ENCODE measurements at regions not wholly inside any gene's neighbourhood (a gene's known extent, or its start where the extent isn't known, plus 50 kb on each side); places are given as distances from the start of the nearest gene placed in this dataset.

GRCh38 chr2:128433911-128434550 is 115.4 kb upstream of the HS6ST1 start:
- no peak for TF ChIP-seq CTCF (IDR thresholded peaks at IDR 0.05; ENCODE audit: extremely low read depth, low read depth, low read length)
- H3K9me3 ChIP-seq (ENCODE audit: low read depth, low read length): no peaks in the 10 kb centered on the region

GRCh38 chr2:128435576-128436478 is 117.2 kb upstream of the HS6ST1 start:
- peak; percentile 49 for DNase-seq (ENCODE audit: insufficient read length, low spot score, missing footprints)
- Histone ChIP-seq H3K79me2 (ENCODE audit: insufficient read depth, low read length) (no peaks in the 10 kb centered on the region), H3K4me1 (ENCODE audit: insufficient read depth, low read length) (no peaks in the 10 kb centered on the region), H3K27me3 (ENCODE audit: insufficient read depth, low read length) (peaks cover 4% of the 10 kb centered on the region), H3K36me3 (ENCODE audit: insufficient read depth, low read length) (no peaks in the 10 kb centered on the region), H4K20me1 (ENCODE audit: insufficient read depth, low read length) (no peaks in the 10 kb centered on the region), H2AFZ (ENCODE audit: low read length) (no peak overlapping the region), H3K4me2 (ENCODE audit: insufficient read depth, low read length) (no peak overlapping the region), H3K9me3 (ENCODE audit: low read depth, low read length) (no peaks in the 10 kb centered on the region), H3K27ac (ENCODE audit: low read depth, low read length) (no peak overlapping the region), H3K4me3 (ENCODE audit: insufficient read depth, low read length) (no peak overlapping the region)
- no peak for TF ChIP-seq CTCF (IDR thresholded peaks at IDR 0.05; ENCODE audit: extremely low read depth, low read depth, low read length)

More at GRCh38 chr2:128433911-128434550, 115.4 kb upstream of the HS6ST1 start:
- Histone ChIP-seq H4K20me1 (ENCODE audit: insufficient read depth, low read length) (no peaks in the 10 kb centered on the region), H3K4me2 (ENCODE audit: insufficient read depth, low read length) (no peak overlapping the region), H3K79me2 (ENCODE audit: insufficient read depth, low read length) (no peaks in the 10 kb centered on the region), H3K27ac (ENCODE audit: low read depth, low read length) (no peak overlapping the region), H3K4me3 (ENCODE audit: insufficient read depth, low read length) (no peak overlapping the region), H2AFZ (ENCODE audit: low read length) (no peak overlapping the region), H3K4me1 (ENCODE audit: insufficient read depth, low read length) (no peaks in the 10 kb centered on the region), H3K36me3 (ENCODE audit: insufficient read depth, low read length) (no peaks in the 10 kb centered on the region), H3K27me3 (ENCODE audit: insufficient read depth, low read length) (peaks cover 8% of the 10 kb centered on the region)
- no peak for DNase-seq (ENCODE audit: insufficient read length, low spot score, missing footprints)

GRCh38 chr2:128436479-128437203 is 118.0 kb upstream of the HS6ST1 start:
- H2AFZ ChIP-seq (ENCODE audit: low read length): no peak overlapping the region
- H3K27me3 ChIP-seq (ENCODE audit: insufficient read depth, low read length): peaks cover 1% of the 10 kb centered on the region
- no peak overlapping the region for H3K4me2 ChIP-seq (ENCODE audit: insufficient read depth, low read length)
- DNase-seq (ENCODE audit: insufficient read length, low spot score, missing footprints): peak; percentile 74
- H3K9me3 ChIP-seq (ENCODE audit: low read depth, low read length): no peaks in the 10 kb centered on the region
- H3K79me2 ChIP-seq (ENCODE audit: insufficient read depth, low read length): no peaks in the 10 kb centered on the region
- no peaks in the 10 kb centered on the region for H4K20me1 ChIP-seq (ENCODE audit: insufficient read depth, low read length)
- no peak for TF ChIP-seq CTCF (IDR thresholded peaks at IDR 0.05; ENCODE audit: extremely low read depth, low read depth, low read length)
- no peak overlapping the region for H3K4me3 ChIP-seq (ENCODE audit: insufficient read depth, low read length)
- H3K36me3 ChIP-seq (ENCODE audit: insufficient read depth, low read length): no peaks in the 10 kb centered on the region
- H3K4me1 ChIP-seq (ENCODE audit: insufficient read depth, low read length): no peaks in the 10 kb centered on the region
- H3K27ac ChIP-seq (ENCODE audit: low read depth, low read length): no peak overlapping the region
